ENCODE measurements at regions not wholly inside any gene's neighbourhood (a gene's known extent, or its start where the extent isn't known, plus 50 kb on each side); places are given as distances from the start of the nearest gene placed in this dataset.

- TF ChIP-seq ZNF785 (tag by site-specific recombination; IDR thresholded peaks at IDR 0.05) (no peak), ZBTB8A (tag by site-specific recombination; IDR thresholded peaks at IDR 0.05) (no peak), CTCF (tag by site-specific recombination; IDR thresholded peaks at IDR 0.05) (no peak), ZFP3 (tag by site-specific recombination; IDR thresholded peaks at IDR 0.05; ENCODE audit: low read depth) (no peak), SP7 (tag by site-specific recombination; IDR thresholded peaks at IDR 0.05) (no peak), ZNF433 (tag by site-specific recombination; IDR thresholded peaks at IDR 0.05; ENCODE audit: low read depth) (no peak), KLF9 (tag by site-specific recombination; IDR thresholded peaks at IDR 0.05; ENCODE audit: low read depth) (no peak)
Observed at GRCh38 chr2:65866148-65866547, 433.7 kb upstream of the SPRED2 start.
